ENCODE measurements at regions not wholly inside any gene's neighbourhood (a gene's known extent, or its start where the extent isn't known, plus 50 kb on each side); places are given as distances from the start of the nearest gene placed in this dataset.

- Histone ChIP-seq H3K36me3 (no peaks in the 10 kb centered on the region), H3K4me1 (no peaks in the 10 kb centered on the region), H3K27me3 (no peaks in the 10 kb centered on the region), H3K9me3 (no peaks in the 10 kb centered on the region), H3K27ac (no peak overlapping the region), H3K4me3 (no peak overlapping the region)
- no peak for DNase-seq (ENCODE audit: low spot score in 2 of 2)
- TF ChIP-seq, protein P1, sequence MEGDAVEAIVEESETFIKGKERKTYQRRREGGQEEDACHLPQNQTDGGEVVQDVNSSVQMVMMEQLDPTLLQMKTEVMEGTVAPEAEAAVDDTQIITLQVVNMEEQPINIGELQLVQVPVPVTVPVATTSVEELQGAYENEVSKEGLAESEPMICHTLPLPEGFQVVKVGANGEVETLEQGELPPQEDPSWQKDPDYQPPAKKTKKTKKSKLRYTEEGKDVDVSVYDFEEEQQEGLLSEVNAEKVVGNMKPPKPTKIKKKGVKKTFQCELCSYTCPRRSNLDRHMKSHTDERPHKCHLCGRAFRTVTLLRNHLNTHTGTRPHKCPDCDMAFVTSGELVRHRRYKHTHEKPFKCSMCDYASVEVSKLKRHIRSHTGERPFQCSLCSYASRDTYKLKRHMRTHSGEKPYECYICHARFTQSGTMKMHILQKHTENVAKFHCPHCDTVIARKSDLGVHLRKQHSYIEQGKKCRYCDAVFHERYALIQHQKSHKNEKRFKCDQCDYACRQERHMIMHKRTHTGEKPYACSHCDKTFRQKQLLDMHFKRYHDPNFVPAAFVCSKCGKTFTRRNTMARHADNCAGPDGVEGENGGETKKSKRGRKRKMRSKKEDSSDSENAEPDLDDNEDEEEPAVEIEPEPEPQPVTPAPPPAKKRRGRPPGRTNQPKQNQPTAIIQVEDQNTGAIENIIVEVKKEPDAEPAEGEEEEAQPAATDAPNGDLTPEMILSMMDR (IDR thresholded peaks at IDR 0.05), result no peak
- no peak for TF ChIP-seq EP300 (IDR thresholded peaks at IDR 0.05)
- TF ChIP-seq POLR2A (IDR thresholded peaks at IDR 0.05), result no peak
- TF ChIP-seq POLR2AphosphoS5 (IDR thresholded peaks at IDR 0.05), result no peak
- WGBS, result 70% methylated on average over 6 of the region's 6 CpGs
Observed at GRCh38 chr6:106832766-106833510, 141.6 kb downstream of the CD24 start.

DNA sequence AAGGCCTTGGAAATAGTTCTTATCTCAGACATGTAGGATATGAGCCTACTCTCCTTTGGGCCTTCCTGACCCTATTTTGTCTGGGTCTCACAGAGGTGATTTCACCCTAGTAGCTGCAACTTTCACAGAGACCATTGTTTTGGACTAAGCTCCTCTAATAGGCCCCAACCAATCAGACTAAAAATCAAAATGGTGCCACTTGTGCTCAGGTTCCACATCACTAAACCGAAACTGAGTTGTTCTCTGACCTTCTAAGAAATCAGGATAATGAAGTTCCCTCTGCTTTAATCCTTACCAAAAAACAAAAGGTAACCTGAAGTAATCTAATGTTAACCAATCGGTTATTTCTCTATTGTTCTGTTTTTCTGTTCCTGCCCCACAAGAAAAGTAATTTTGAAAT lies 143.6 kb downstream of the CD24 start:
- Histone ChIP-seq H3K27me3 (no peaks in the 10 kb centered on the region), H3K36me3 (no peaks in the 10 kb centered on the region), H3K27ac (no peak overlapping the region), H3K9me3 (no peaks in the 10 kb centered on the region), H3K4me1 (no peaks in the 10 kb centered on the region), H3K4me3 (no peak overlapping the region)
- 88% methylated on average over 2 of the region's 2 CpGs for WGBS
- no peak for DNase-seq (ENCODE audit: low spot score in 2 of 2)
- no peak for TF ChIP-seq POLR2A (IDR thresholded peaks at IDR 0.05)
- no peak for TF ChIP-seq EP300 (IDR thresholded peaks at IDR 0.05)
- TF ChIP-seq, protein P1 (IDR thresholded peaks at IDR 0.05), result no peak
- TF ChIP-seq POLR2AphosphoS5 (IDR thresholded peaks at IDR 0.05), result no peak

GRCh38 chr6:106829451-106829850 lies 145.1 kb downstream of the CD24 start:
- Histone ChIP-seq H3K27me3 (no peaks in the 10 kb centered on the region), H3K27ac (no peak overlapping the region), H3K36me3 (no peaks in the 10 kb centered on the region), H3K9me3 (no peaks in the 10 kb centered on the region), H3K4me3 (no peak overlapping the region), H3K4me1 (no peaks in the 10 kb centered on the region)
- TF ChIP-seq POLR2A (IDR thresholded peaks at IDR 0.05), result no peak
- no peak for TF ChIP-seq POLR2AphosphoS5 (IDR thresholded peaks at IDR 0.05)
- TF ChIP-seq EP300 (IDR thresholded peaks at IDR 0.05), result no peak
- TF ChIP-seq, protein P1 (IDR thresholded peaks at IDR 0.05), result no peak
- no peak for DNase-seq (ENCODE audit: low spot score in 2 of 2)
- WGBS, result 78% methylated on average over 4 of the region's 4 CpGs

GRCh38 chr6:106827081-106827480 lies 147.4 kb downstream of the CD24 start:
- no peak overlapping the region for H3K27ac ChIP-seq
- no peaks in the 10 kb centered on the region for H3K27me3 ChIP-seq
- no peaks in the 10 kb centered on the region for H3K4me1 ChIP-seq
- DNase-seq (ENCODE audit: low spot score in 2 of 2), result no peak
- TF ChIP-seq, protein P1 (IDR thresholded peaks at IDR 0.05), result no peak
- no peak for TF ChIP-seq POLR2AphosphoS5 (IDR thresholded peaks at IDR 0.05)
- TF ChIP-seq EP300 (IDR thresholded peaks at IDR 0.05), result no peak
- TF ChIP-seq POLR2A (IDR thresholded peaks at IDR 0.05), result no peak
- no peaks in the 10 kb centered on the region for H3K9me3 ChIP-seq
- no peak overlapping the region for H3K4me3 ChIP-seq
- WGBS, result 83% methylated on average over 3 of the region's 3 CpGs
- H3K36me3 ChIP-seq, result no peaks in the 10 kb centered on the region

- Histone ChIP-seq H3K4me1 (no peaks in the 10 kb centered on the region), H3K9me3 (no peaks in the 10 kb centered on the region), H3K4me3 (no peak overlapping the region), H3K27ac (no peak overlapping the region), H3K27me3 (no peaks in the 10 kb centered on the region), H3K36me3 (no peaks in the 10 kb centered on the region)
- 95% methylated on average over 2 of the region's 2 CpGs for WGBS
- no peak for DNase-seq (ENCODE audit: low spot score in 2 of 2)
- no peak for TF ChIP-seq EP300 (IDR thresholded peaks at IDR 0.05)
- no peak for TF ChIP-seq POLR2AphosphoS5 (IDR thresholded peaks at IDR 0.05)
- TF ChIP-seq POLR2A (IDR thresholded peaks at IDR 0.05), result no peak
- TF ChIP-seq, protein P1 (IDR thresholded peaks at IDR 0.05), result no peak
Observed at GRCh38 chr6:106825156-106825555, 149.4 kb downstream of the CD24 start.
